NCI-H82 (cell line): ENCODE measurements at regions not wholly inside any gene's neighbourhood (a gene's known extent, or its start where the extent isn't known, plus 50 kb on each side); places are given as distances from the start of the nearest gene placed in this dataset.
"Not testable (repeated sequence)": the region's sequence is repeated elsewhere in the genome, so short reads cannot be mapped to it uniquely, and the experiment has no call there.

ENCODE experiments used
- DNase-seq: peaks from one replicate; lab custom pipeline; 2025; lab: John Stamatoyannopoulos, UW

DNA sequence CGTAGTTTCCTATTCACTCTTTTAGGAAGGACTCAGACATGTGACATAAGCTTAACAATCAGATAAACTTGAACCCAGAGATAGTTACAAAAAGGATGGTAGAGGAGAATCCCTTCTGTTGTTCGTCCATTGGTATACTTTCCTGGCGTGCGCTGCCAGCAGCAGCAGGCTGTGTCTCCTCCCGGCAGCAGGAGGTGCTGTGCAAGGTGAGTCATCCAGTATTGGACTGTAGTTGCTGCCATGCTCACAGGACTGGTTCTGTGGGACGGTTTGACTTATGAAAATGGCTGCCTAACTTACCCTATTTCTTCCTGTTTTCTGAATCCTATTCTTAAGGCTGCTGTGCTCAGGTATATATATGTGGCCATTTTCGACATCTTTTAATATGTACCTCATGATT lies 253.4 kb upstream of the LRRC3B start:
- no peak for DNase-seq

DNA sequence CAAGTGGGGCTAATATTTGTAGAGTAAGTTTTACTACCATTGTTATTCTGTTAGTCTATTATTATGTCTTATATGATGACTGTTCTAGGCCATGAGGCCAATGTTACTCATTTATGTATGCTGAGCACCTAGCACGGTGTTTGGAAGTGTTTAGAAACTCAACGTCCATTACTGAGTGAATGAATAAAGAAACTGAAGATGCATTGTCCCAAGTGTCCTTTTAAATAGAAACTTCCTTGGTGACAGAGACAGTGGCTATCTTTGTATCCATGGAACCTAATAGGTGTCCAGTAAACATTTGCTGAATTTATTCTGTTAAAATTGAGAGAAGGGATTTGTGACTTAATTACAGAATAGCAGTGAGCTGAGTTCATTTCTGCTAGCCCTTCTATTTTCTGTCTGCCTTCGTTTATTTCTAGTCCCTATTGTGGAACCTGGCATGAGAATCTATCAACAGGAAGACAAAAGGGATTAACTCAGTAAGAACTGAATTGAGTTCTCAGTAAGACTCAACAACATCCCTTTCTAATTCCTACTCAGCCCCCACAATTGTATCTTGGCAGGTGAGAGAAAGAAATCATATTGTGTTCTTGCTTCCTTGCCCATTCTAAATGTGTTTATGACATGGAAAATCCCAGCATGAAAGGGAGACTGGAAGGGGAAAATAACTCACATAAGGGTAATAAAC lies 246.6 kb upstream of the LRRC3B start:
- no peak for DNase-seq

DNA sequence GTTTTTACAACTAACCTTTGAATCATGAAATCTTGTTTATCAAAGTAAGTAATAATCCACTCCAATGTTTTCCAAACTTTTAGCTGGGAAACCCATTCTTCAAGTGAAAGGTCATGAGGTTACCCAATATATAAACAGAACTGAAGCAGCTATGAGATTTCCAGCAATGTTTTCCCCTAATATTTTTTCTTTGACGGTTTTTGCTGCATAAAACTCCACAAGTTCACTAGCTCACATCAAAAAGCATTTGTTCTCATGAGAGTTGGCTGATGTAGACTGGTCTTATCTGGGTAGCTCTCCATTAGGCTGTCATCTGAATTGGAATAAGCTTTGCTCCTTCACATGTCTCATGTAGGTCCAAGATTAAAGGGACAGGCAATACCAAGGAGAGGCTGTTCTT lies 241.2 kb upstream of the LRRC3B start:
- DNase-seq = no peak

- DNase-seq = no peak
Observed at GRCh38 chr3:26406636-26407035, 215.9 kb upstream of the LRRC3B start.

- no peak for DNase-seq
Observed at GRCh38 chr3:26418553-26418952, 204.0 kb upstream of the LRRC3B start.

DNA sequence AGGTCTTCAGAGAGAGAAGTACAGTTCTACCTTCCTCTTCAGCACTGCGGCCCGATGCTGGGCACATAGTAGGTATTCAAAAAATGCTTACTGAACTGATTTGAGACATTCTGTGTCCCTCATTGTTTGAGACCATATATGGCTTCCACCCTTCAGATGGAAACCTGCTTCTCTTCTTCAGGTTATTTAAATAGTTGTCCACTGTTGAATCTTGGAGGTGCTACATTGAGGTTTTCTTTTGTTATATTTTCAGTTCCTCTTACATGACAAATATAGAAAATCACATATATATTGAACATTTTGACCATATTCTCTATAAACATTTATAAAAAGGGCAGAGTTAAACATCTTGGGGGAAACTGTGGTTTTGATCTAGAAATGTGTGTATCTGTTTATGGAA lies 200.2 kb upstream of the LRRC3B start:
- no peak for DNase-seq

- no peak for DNase-seq
Observed at GRCh38 chr3:26425076-26425475, 197.5 kb upstream of the LRRC3B start.

- DNase-seq = no peak
Observed at GRCh38 chr3:26428992-26429391, 193.6 kb upstream of the LRRC3B start.

- DNase-seq = no peak
Observed at GRCh38 chr3:26437678-26438077, 184.9 kb upstream of the LRRC3B start.

DNA sequence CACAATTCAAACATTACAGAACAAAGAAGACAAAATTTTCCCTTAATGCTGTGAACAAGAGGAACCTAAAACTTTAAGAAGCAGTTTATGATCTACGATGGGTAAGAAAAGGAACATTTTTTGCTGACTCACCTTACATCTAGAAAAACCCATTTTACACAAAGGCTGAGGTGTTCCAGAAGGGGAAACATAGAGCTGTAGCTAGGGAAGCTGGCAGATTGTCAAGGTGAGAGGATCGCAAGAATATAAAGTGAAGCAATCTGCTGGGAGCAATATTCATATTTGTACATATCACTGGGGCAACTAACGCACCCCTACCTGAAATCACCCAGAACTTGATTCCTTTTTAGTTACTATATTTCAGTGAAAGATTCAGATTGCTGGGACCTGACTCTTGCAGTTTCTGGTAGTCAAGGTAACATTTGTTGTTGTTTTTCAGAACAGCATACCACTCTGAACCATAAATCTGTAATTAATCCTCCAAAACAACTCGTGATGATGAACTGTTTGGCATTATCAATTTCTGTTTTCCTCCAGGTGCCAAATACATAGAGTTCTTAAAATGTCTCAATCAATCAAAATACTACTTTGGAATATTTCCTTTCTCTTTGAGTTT lies 184.1 kb upstream of the LRRC3B start:
- DNase-seq = no peak

- DNase-seq = no peak
Observed at GRCh38 chr3:26438981-26439884, 183.3 kb upstream of the LRRC3B start.

- DNase-seq = no peak
Observed at GRCh38 chr3:26449996-26450395, 172.6 kb upstream of the LRRC3B start.

- DNase-seq = no peak
Observed at GRCh38 chr3:26452363-26452762, 170.2 kb upstream of the LRRC3B start.

DNA sequence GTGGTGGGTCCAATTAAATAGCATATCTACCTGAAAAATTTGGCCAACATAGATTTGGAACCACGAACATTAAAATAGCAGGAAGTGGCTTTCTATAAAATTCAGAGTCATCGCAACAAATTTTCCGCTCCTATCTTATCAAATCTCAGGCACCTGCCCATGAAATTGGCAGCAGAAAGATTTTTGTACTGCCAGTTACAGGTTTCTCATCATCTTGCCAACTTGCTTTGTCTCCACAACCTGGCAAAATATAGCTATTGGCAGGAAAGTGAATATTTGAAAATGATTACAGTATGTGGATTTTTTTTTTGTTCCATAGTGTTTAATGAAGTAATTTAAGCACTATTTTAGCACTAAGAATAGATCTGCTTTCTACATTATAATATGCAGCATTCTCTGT lies 161.6 kb upstream of the LRRC3B start:
- no peak for DNase-seq

- DNase-seq = no peak
Observed at GRCh38 chr3:26472345-26472744, 150.2 kb upstream of the LRRC3B start.

GRCh38 chr3:26474706-26475105 lies 147.9 kb upstream of the LRRC3B start:
- DNase-seq = no peak

DNA sequence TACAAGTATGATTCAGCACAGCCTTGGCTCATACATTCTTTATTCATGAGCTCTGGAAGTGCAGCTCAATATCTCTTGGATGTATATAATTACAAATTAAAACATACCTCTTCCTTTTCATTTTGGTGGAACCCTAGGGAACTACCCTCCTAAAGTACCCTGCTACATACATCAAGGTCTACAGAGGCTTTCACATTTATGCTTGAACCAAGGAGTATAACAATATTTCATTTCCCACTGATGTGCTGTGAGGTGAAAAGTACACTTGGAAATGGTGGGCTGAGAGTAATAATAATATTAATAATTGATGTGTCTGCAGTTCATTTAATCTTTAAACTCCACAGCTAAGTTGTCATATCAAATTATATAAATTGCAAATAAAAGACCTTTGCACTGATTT lies 142.2 kb upstream of the LRRC3B start:
- DNase-seq = no peak

- DNase-seq = peak; percentile 56
Observed at GRCh38 chr3:26484140-26484539, 138.4 kb upstream of the LRRC3B start.

GRCh38 chr3:26498271-26498670 lies 124.3 kb upstream of the LRRC3B start:
- no peak for DNase-seq

GRCh38 chr3:26505399-26505798 lies 117.2 kb upstream of the LRRC3B start:
- DNase-seq = peak; percentile 31

DNA sequence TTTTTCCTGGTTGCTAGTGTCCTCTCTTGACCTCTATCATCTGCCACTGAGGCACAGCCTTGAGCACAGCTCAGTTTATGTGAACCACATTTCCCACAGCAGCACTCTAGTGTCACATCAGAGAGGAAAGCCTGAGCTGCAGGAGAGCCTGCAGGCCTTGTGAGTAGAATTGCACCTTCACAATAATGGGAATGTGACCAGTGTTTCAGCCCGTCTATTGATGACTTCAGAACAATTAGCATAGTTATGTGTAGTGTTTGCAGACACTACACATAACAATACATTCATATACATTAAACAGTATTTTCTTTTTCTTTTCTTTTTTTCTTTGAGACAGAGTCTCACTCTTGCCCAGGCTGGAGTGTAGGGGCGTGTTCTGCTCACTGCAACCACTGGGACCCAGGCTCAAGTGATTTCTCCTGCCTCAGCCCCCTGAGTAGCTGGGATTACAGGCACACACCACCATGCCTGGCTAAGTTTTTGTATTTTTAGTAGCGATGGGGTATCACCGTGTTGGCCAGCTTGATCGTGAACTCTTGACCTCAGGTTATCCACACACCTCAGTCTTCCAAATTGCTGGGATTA lies 108.0 kb upstream of the LRRC3B start:
- not testable (repeated sequence) for DNase-seq

DNA sequence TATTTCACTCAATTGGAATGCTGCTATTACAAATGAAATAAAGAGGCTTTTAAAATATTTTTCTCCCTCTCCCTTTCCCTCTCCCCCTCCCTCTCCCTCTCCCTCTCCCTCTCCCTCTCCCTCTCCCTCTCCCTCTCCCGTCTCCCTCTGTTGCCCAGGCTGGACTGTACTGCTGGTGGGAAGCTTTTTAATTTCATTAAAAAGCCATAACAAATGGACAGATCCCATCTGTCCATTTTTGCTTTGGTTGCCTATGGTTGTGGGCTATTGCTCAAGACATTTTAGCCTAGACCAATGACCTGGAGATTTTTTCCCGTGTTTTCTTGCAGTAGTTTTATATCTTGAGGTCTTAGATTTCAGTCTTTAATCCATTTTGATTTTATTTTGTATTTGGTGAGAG lies 107.2 kb upstream of the LRRC3B start:
- DNase-seq = peak; percentile 16

GRCh38 chr3:26521261-26521660 lies 101.3 kb upstream of the LRRC3B start:
- no peak for DNase-seq
